ENCODE measurements at regions not wholly inside any gene's neighbourhood (a gene's known extent, or its start where the extent isn't known, plus 50 kb on each side); places are given as distances from the start of the nearest gene placed in this dataset.

GRCh38 chr2:191508738-191509137, 169.2 kb upstream of the NABP1 start:
- no peak for TF ChIP-seq CTCF (IDR thresholded peaks at IDR 0.05; ENCODE audit: insufficient read depth, low read length)
- TF ChIP-seq GABPA (IDR thresholded peaks at IDR 0.05; ENCODE audit: low read depth) = no peak

All from HL-60 (cell line).